WERI-Rb-1 (cell line): ENCODE measurements at regions not wholly inside any gene's neighbourhood (a gene's known extent, or its start where the extent isn't known, plus 50 kb on each side); places are given as distances from the start of the nearest gene placed in this dataset.

Source experiments
- DNase-seq: peaks from one replicate; pipeline ENCODE4 v3.0.0-alpha.2; 2020
- H3K27ac ChIP-seq: fragments of 250-450 bp; sonication (Bioruptor Pico); 2 replicates; pipeline ENCODE4 v1.5.1; 2020; ENCODE audit warnings: mild to moderate bottlenecking, moderate library complexity
- H3K27me3 ChIP-seq: fragments of 250-450 bp; sonication (Bioruptor Pico); 2 replicates; pipeline ENCODE4 v1.5.1; 2021; ENCODE audit warnings: mild to moderate bottlenecking, low read depth, moderate library complexity; ENCODE audit not compliant: insufficient read depth, severe bottlenecking
- H3K36me3 ChIP-seq: fragments of 250-450 bp; sonication (Bioruptor Pico); 2 replicates; pipeline ENCODE4 v1.5.1; 2020; ENCODE audit warnings: mild to moderate bottlenecking, moderate library complexity
- H3K4me3 ChIP-seq: 2 replicates; pipeline ENCODE4 v1.5.1; 2011; ENCODE audit warnings: low read depth, mild to moderate bottlenecking, control low read depth, low read length
- H3K9me3 ChIP-seq: fragments of 250-450 bp; sonication (Bioruptor Pico); 2 replicates; pipeline ENCODE4 v1.5.1; 2021; ENCODE audit warnings: mild to moderate bottlenecking, moderate library complexity; ENCODE audit not compliant: severe bottlenecking
- TF ChIP-seq, protein P1 (sequence below): IDR thresholded peaks from 2 replicates; pipeline ENCODE4 v1.5.1; 2011; ENCODE audit warnings: low read depth, mild to moderate bottlenecking, control low read depth, inconsistent platforms, low read length

DNA sequence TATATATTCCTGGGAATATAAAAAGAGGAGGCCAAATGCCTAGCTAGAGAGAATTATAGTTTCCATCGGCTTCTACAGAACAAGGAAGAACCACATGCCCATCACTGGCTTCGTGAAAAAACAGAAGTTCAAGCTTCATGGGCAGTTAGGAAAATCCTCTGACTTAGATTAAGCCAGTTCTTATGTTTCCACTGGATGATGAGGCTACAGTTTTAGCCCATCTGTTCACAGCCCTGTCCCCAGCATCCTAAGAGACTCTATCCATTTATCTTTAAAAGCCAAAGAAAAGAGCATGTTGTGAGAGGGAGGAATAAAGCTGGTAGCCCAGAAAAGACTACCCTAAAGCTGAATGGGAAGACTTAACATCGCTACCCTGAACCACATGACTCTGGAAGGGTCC lies 285.5 kb upstream of the WWC1 start:
- TF ChIP-seq, protein P1, sequence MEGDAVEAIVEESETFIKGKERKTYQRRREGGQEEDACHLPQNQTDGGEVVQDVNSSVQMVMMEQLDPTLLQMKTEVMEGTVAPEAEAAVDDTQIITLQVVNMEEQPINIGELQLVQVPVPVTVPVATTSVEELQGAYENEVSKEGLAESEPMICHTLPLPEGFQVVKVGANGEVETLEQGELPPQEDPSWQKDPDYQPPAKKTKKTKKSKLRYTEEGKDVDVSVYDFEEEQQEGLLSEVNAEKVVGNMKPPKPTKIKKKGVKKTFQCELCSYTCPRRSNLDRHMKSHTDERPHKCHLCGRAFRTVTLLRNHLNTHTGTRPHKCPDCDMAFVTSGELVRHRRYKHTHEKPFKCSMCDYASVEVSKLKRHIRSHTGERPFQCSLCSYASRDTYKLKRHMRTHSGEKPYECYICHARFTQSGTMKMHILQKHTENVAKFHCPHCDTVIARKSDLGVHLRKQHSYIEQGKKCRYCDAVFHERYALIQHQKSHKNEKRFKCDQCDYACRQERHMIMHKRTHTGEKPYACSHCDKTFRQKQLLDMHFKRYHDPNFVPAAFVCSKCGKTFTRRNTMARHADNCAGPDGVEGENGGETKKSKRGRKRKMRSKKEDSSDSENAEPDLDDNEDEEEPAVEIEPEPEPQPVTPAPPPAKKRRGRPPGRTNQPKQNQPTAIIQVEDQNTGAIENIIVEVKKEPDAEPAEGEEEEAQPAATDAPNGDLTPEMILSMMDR, result no peak
- peak; percentile 57 for DNase-seq
- H3K27me3 ChIP-seq, result no peaks in the 10 kb centered on the region

DNA sequence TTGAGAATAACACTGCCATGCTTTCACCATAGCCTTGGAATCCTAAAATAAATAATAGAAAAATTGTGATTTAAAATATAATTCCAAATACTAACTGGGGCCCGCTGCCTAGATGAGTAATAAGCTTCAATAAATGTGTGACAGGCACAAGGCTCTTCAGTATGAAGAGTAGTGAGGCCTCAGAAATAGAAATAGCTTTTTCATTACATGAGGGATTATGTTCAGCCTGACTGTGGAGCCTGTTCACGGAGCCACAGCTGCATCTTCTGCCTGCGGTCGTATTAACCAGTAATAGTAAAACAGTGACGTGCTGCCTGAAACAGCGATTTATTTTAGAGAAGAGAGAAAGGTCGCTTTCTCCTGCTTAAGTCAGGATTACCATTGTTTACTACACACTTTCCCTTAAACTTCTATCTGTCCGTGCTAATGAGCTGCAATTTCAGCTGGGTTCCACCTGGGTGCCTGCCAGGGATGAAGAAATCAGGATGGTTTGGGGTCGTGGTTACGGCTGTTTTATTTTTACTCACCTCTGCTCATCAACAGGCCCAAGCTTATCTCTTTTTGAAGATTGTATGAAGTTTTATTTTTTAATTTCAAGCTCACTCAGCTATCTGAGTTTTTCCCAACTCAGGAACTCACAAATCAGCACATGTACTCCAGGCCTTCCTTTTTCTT lies 284.9 kb upstream of the WWC1 start:
- no peaks in the 10 kb centered on the region for H3K9me3 ChIP-seq
- no peaks in the 10 kb centered on the region for H3K27me3 ChIP-seq
- H3K4me3 ChIP-seq, result no peak overlapping the region
- no peaks in the 10 kb centered on the region for H3K36me3 ChIP-seq
- TF ChIP-seq, protein P1, result no peak
- peak overlapping the region; percentile 63 for H3K27ac ChIP-seq
- peak; percentile 33 for DNase-seq

More for the DNA sequence above, 285.5 kb upstream of the WWC1 start:
- Histone ChIP-seq H3K36me3 (no peaks in the 10 kb centered on the region), H3K9me3 (no peaks in the 10 kb centered on the region), H3K4me3 (no peak overlapping the region), H3K27ac (peak overlapping the region; percentile 63)

DNA sequence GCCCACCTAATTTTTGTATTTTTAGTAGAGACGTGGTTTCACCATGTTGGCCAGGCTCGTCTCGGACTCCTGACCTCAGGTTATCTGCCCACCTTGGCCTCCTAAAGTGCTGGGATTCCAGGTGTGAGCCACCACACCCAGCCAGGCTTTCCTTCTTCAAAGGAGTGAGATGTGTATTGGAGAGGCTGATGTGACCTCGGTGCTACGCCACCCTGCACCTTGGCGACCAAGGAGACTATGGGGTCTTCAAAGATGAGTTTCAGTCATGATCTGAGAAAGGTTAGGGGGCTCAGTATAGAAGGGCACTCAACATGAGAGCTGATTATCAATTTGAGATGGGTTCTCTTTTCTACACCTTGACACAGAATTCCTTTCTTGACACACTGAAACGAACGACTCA lies 284.2 kb upstream of the WWC1 start:
- no peaks in the 10 kb centered on the region for H3K9me3 ChIP-seq
- H3K27me3 ChIP-seq, result no peaks in the 10 kb centered on the region
- no peaks in the 10 kb centered on the region for H3K36me3 ChIP-seq
- DNase-seq, result no peak
- TF ChIP-seq, protein P1, result no peak
- H3K4me3 ChIP-seq, result no peak overlapping the region
- peak overlapping the region; percentile 63 for H3K27ac ChIP-seq

DNA sequence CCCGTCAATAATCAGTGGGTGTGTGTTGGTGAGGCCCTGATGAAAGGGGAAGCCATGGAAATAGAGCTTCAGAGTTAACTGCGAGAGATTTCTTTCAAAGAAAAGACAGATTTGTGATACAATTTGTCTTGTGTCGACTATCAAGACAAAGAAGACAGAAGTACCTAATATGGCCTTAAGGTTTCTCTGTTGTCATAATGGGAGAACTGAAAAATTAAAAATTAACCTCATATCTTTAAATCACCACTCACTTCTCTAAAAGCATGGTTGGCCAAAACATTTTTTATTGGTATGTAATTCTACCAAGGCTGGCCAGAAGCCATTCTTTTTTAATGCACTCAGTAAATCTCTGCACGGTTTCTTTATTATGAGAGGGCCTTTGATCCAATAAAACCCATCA lies 282.9 kb upstream of the WWC1 start:
- H3K9me3 ChIP-seq, result no peaks in the 10 kb centered on the region
- H3K27me3 ChIP-seq, result no peaks in the 10 kb centered on the region
- H3K36me3 ChIP-seq, result no peaks in the 10 kb centered on the region
- TF ChIP-seq, protein P1, result no peak
- H3K4me3 ChIP-seq, result no peak overlapping the region
- no peak for DNase-seq
- no peak overlapping the region for H3K27ac ChIP-seq

DNA sequence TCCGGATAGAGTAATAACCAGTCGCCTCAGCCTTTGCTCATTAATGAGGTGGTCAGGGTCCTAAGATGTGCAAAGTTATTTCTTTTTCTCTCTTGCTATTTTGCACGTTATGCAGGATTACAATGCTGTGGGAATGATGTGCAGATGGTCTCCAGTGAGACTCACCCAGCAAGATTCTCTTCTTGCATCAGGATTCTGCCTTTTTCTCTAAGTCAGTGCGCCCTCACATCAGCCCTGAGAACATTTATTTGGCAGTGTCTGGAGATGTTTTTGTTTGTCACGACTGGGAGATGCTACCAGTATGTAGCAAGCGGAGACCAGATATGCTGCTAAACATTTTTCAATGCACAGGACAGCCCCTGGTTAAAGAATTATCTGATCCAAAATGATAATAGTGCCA lies 280.3 kb upstream of the WWC1 start:
- DNase-seq, result no peak
- no peak overlapping the region for H3K4me3 ChIP-seq
- no peaks in the 10 kb centered on the region for H3K9me3 ChIP-seq
- H3K27me3 ChIP-seq, result no peaks in the 10 kb centered on the region
- TF ChIP-seq, protein P1, result no peak
- no peak overlapping the region for H3K27ac ChIP-seq
- H3K36me3 ChIP-seq, result no peaks in the 10 kb centered on the region

DNA sequence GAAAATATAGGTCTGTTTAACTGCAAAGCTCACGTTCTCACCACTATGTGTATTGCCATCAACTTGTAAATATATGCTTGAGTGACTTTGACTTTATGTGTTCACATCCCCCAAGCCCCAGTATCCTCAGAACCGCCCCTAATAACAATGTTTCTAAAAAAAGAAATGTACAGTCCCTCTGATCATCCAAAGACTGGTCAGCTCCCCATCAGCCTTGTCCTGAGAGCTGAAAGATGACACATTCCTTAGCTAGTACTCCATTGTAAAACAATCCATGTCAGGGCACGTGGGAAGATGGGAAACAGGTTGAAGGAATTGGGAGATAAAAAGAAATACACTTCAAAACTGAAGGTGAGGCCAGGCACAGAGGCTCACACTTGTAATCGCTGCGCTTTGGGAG lies 279.4 kb upstream of the WWC1 start:
- DNase-seq, result no peak
- Histone ChIP-seq H3K9me3 (no peaks in the 10 kb centered on the region), H3K27me3 (no peaks in the 10 kb centered on the region), H3K36me3 (no peaks in the 10 kb centered on the region), H3K27ac (no peak overlapping the region), H3K4me3 (no peak overlapping the region)
- TF ChIP-seq, protein P1, result no peak
